Osteoblast (primary cell): ENCODE measurements at regions not wholly inside any gene's neighbourhood (a gene's known extent, or its start where the extent isn't known, plus 50 kb on each side); places are given as distances from the start of the nearest gene placed in this dataset.

Experiments
- DNase-seq: peaks from one replicate; pipeline ENCODE4 v3.0.0; 2011; ENCODE audit warnings: low spot score, mixed read lengths; ENCODE audit not compliant: insufficient read length; ENCODE audit errors: missing footprints
- H2AFZ ChIP-seq: 2 replicates; pipeline ENCODE4 v1.6.0; 2011; ENCODE audit warnings: mild to moderate bottlenecking, low read length
- H3K27ac ChIP-seq: 2 replicates; pipeline ENCODE4 v1.5.1; 2011; ENCODE audit warnings: mild to moderate bottlenecking, low read depth, low read length, moderate library complexity
- H3K27me3 ChIP-seq: 2 replicates; pipeline ENCODE4 v1.6.0; 2012; ENCODE audit warnings: mild to moderate bottlenecking, control low read depth, inconsistent platforms, low read length, moderate library complexity; ENCODE audit not compliant: insufficient read depth
- H3K36me3 ChIP-seq: 2 replicates; pipeline ENCODE4 v1.5.1; 2011; ENCODE audit warnings: mild to moderate bottlenecking, low read length, control low read depth, moderate library complexity; ENCODE audit not compliant: insufficient read depth
- H3K4me1 ChIP-seq: 2 replicates; pipeline ENCODE4 v1.5.1; 2011; ENCODE audit warnings: mild to moderate bottlenecking, low read length, control low read depth, moderate library complexity; ENCODE audit not compliant: insufficient read depth
- H3K4me2 ChIP-seq: 2 replicates; pipeline ENCODE4 v1.6.0; 2011; ENCODE audit warnings: mild to moderate bottlenecking, low read length; ENCODE audit not compliant: insufficient read depth
- H3K4me3 ChIP-seq: fragments of 200-600 bp; sonication (generic); 3 replicates; pipeline ENCODE4 v1.5.1; 2012; ENCODE audit warnings: mild to moderate bottlenecking, low read length, inconsistent platforms; ENCODE audit not compliant: insufficient read depth
- H3K79me2 ChIP-seq: 2 replicates; pipeline ENCODE4 v1.6.0; 2012; ENCODE audit warnings: mild to moderate bottlenecking, low read length, control low read depth, inconsistent platforms; ENCODE audit not compliant: insufficient read depth
- H3K9me3 ChIP-seq: 2 replicates; pipeline ENCODE4 v1.5.1; 2011; ENCODE audit warnings: low read depth, low read length, control low read depth
- H4K20me1 ChIP-seq: 2 replicates; pipeline ENCODE4 v1.6.0; 2012; ENCODE audit warnings: mild to moderate bottlenecking, low read length, control low read depth; ENCODE audit not compliant: insufficient read depth
- CTCF ChIP-seq: IDR thresholded peaks from 2 replicates; pipeline ENCODE4 v1.5.1; 2011; ENCODE audit warnings: mild to moderate bottlenecking, low read depth, low read length, moderate library complexity; ENCODE audit errors: extremely low read depth

- DNase-seq = no peak
Measured at GRCh38 chr5:175384724-175385552, 59.0 kb downstream of the DRD1 start.

GRCh38 chr5:175383350-175383749 lies 60.6 kb downstream of the DRD1 start:
- no peak overlapping the region for H2AFZ ChIP-seq
- TF ChIP-seq CTCF = no peak
- H3K36me3 ChIP-seq = no peaks in the 10 kb centered on the region
- no peaks in the 10 kb centered on the region for H3K79me2 ChIP-seq
- H3K4me3 ChIP-seq = no peak overlapping the region
- no peaks in the 10 kb centered on the region for H4K20me1 ChIP-seq
- H3K27me3 ChIP-seq = no peaks in the 10 kb centered on the region
- no peak overlapping the region for H3K4me2 ChIP-seq
- no peak for DNase-seq
- H3K27ac ChIP-seq = no peak overlapping the region
- H3K4me1 ChIP-seq = no peaks in the 10 kb centered on the region
- no peaks in the 10 kb centered on the region for H3K9me3 ChIP-seq

More at GRCh38 chr5:175384724-175385552, 59.0 kb downstream of the DRD1 start:
- no peaks in the 10 kb centered on the region for H3K79me2 ChIP-seq
- no peak overlapping the region for H2AFZ ChIP-seq
- no peaks in the 10 kb centered on the region for H3K4me1 ChIP-seq
- H3K4me3 ChIP-seq = no peak overlapping the region
- H3K27ac ChIP-seq = no peak overlapping the region
- TF ChIP-seq CTCF = no peak
- H3K4me2 ChIP-seq = no peak overlapping the region
- H3K9me3 ChIP-seq = no peaks in the 10 kb centered on the region
- H4K20me1 ChIP-seq = no peaks in the 10 kb centered on the region
- no peaks in the 10 kb centered on the region for H3K36me3 ChIP-seq
- H3K27me3 ChIP-seq = no peaks in the 10 kb centered on the region

- Histone ChIP-seq H2AFZ (no peak overlapping the region), H3K9me3 (no peaks in the 10 kb centered on the region), H3K4me1 (no peaks in the 10 kb centered on the region), H3K4me3 (no peak overlapping the region), H4K20me1 (no peaks in the 10 kb centered on the region), H3K27me3 (no peaks in the 10 kb centered on the region), H3K36me3 (no peaks in the 10 kb centered on the region), H3K4me2 (no peak overlapping the region), H3K79me2 (no peaks in the 10 kb centered on the region), H3K27ac (no peak overlapping the region)
- no peak for TF ChIP-seq CTCF
- DNase-seq = no peak
Measured at GRCh38 chr5:175382171-175382570, 61.8 kb downstream of the DRD1 start.

GRCh38 chr5:175381130-175381529 lies 62.9 kb downstream of the DRD1 start:
- Histone ChIP-seq H3K27ac (no peak overlapping the region), H4K20me1 (no peaks in the 10 kb centered on the region), H3K4me3 (no peak overlapping the region), H3K79me2 (no peaks in the 10 kb centered on the region), H3K9me3 (no peaks in the 10 kb centered on the region), H3K27me3 (no peaks in the 10 kb centered on the region), H3K4me1 (no peaks in the 10 kb centered on the region), H3K4me2 (no peak overlapping the region), H2AFZ (no peak overlapping the region), H3K36me3 (no peaks in the 10 kb centered on the region)
- no peak for DNase-seq
- TF ChIP-seq CTCF = no peak
